ENCODE measurements at regions not wholly inside any gene's neighbourhood (a gene's known extent, or its start where the extent isn't known, plus 50 kb on each side); places are given as distances from the start of the nearest gene placed in this dataset.

DNA sequence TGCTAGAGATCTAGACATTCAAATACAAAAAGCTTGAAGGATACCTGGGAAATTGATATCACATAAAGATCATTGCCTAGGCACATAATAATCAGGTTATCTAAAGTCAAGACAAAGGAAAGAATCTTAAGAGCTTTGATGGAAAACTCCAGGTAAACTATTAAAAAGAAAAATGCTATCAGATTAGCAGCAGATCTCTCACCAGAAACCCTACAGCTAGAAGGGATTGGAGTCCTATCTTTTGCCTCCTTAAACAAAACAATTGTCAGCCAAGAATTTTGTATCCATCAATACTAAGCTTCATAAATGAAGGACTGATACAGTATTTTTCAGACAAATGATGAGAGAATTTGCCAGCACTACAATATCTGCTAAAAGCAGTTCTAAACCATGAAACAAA lies 682.4 kb upstream of the ATXN8OS start:
- TF ChIP-seq, protein P1, sequence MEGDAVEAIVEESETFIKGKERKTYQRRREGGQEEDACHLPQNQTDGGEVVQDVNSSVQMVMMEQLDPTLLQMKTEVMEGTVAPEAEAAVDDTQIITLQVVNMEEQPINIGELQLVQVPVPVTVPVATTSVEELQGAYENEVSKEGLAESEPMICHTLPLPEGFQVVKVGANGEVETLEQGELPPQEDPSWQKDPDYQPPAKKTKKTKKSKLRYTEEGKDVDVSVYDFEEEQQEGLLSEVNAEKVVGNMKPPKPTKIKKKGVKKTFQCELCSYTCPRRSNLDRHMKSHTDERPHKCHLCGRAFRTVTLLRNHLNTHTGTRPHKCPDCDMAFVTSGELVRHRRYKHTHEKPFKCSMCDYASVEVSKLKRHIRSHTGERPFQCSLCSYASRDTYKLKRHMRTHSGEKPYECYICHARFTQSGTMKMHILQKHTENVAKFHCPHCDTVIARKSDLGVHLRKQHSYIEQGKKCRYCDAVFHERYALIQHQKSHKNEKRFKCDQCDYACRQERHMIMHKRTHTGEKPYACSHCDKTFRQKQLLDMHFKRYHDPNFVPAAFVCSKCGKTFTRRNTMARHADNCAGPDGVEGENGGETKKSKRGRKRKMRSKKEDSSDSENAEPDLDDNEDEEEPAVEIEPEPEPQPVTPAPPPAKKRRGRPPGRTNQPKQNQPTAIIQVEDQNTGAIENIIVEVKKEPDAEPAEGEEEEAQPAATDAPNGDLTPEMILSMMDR (conservative IDR thresholded peaks at IDR 0.05; ENCODE audit: low read depth, low read length) = no peak
- TF ChIP-seq EZH2 (IDR thresholded peaks at IDR 0.05; ENCODE audit: borderline replicate concordance, low read depth, low read length, poor library complexity, severe bottlenecking) = no peak

Measured in A673 (cell line).